Muscle of leg (tissue), 3 donors: ENCODE measurements at regions not wholly inside any gene's neighbourhood (a gene's known extent, or its start where the extent isn't known, plus 50 kb on each side); places are given as distances from the start of the nearest gene placed in this dataset.

Experiments used
- DNase-seq: peaks from one replicate; pipeline ENCODE4 v3.0.0; 2013
- H3K27ac ChIP-seq: one replicate; pipeline ENCODE4 v1.5.1; 2013; ENCODE audit warnings: mild to moderate bottlenecking, low read length, control low read depth
- H3K27me3 ChIP-seq: one replicate; pipeline ENCODE4 v1.6.1; 2013; ENCODE audit warnings: low read length; ENCODE audit not compliant: control insufficient read depth, insufficient read depth
- H3K36me3 ChIP-seq: one replicate; pipeline ENCODE4 v1.6.1; 2013; ENCODE audit warnings: low read length; ENCODE audit not compliant: control insufficient read depth, insufficient read depth
- H3K4me1 ChIP-seq: one replicate; pipeline ENCODE4 v1.6.1; 2013; ENCODE audit warnings: low read length; ENCODE audit not compliant: control insufficient read depth, insufficient read depth
- H3K4me3 ChIP-seq: one replicate; pipeline ENCODE4 v1.5.1; 2013; ENCODE audit warnings: low read length, control low read depth
- H3K9me3 ChIP-seq: replicated peaks from 2 replicates; pipeline ENCODE4 v1.6.1; 2013; ENCODE audit warnings: low read depth, low read length; ENCODE audit not compliant: control insufficient read depth
- WGBS: methylation state at CpG from one replicate; pipeline ENCODE4 v1.1.5; 2013; ENCODE audit warnings: missing lambda C conversion rate; ENCODE audit not compliant: insufficient coverage; 5-methylcytosine and 5-hydroxymethylcytosine counted together

- no CpG with 5 or more reads among the region's 1 CpG for WGBS
- Histone ChIP-seq H3K27ac (no peak overlapping the region), H3K36me3 (no peaks in the 10 kb centered on the region), H3K4me1 (no peaks in the 10 kb centered on the region), H3K9me3 (no peaks in the 10 kb centered on the region), H3K4me3 (no peak overlapping the region), H3K27me3 (no peaks in the 10 kb centered on the region)
- DNase-seq = peak; percentile 43
These were observed 1642.7 kb upstream of the WWC1 start for GRCh38 chr5:166648736-166649135.

- no peaks in the 10 kb centered on the region for H3K36me3 ChIP-seq
- H3K4me3 ChIP-seq = no peak overlapping the region
- no peaks in the 10 kb centered on the region for H3K9me3 ChIP-seq
- no peaks in the 10 kb centered on the region for H3K4me1 ChIP-seq
- H3K27ac ChIP-seq = no peak overlapping the region
- no peaks in the 10 kb centered on the region for H3K27me3 ChIP-seq
- WGBS = 0% methylated on average over 1 of the region's 1 CpG
- DNase-seq = peak; percentile 91
These were observed 1641.8 kb upstream of the WWC1 start for GRCh38 chr5:166649676-166650075.

GRCh38 chr5:166651234-166651633, 1640.2 kb upstream of the WWC1 start:
- Histone ChIP-seq H3K36me3 (no peaks in the 10 kb centered on the region), H3K4me1 (no peaks in the 10 kb centered on the region), H3K27me3 (no peaks in the 10 kb centered on the region), H3K27ac (no peak overlapping the region), H3K4me3 (no peak overlapping the region), H3K9me3 (no peaks in the 10 kb centered on the region)
- WGBS = no CpG with 5 or more reads among the region's 1 CpG
- no peak for DNase-seq

- DNase-seq = no peak
- Histone ChIP-seq H3K4me3 (no peak overlapping the region), H3K27me3 (no peaks in the 10 kb centered on the region), H3K36me3 (no peaks in the 10 kb centered on the region), H3K9me3 (no peaks in the 10 kb centered on the region), H3K27ac (no peak overlapping the region), H3K4me1 (no peaks in the 10 kb centered on the region)
- 27% methylated on average over 1 of the region's 1 CpG for WGBS
These were observed 1619.6 kb upstream of the WWC1 start for GRCh38 chr5:166671811-166672210.

- WGBS = no CpG with 5 or more reads among the region's 1 CpG
- no peaks in the 10 kb centered on the region for H3K27me3 ChIP-seq
These were observed 1619.0 kb upstream of the WWC1 start for GRCh38 chr5:166672431-166672830.

GRCh38 chr5:166677891-166678290, 1613.6 kb upstream of the WWC1 start:
- no peaks in the 10 kb centered on the region for H3K36me3 ChIP-seq

More at GRCh38 chr5:166672431-166672830, 1619.0 kb upstream of the WWC1 start:
- Histone ChIP-seq H3K4me3 (no peak overlapping the region), H3K9me3 (no peaks in the 10 kb centered on the region), H3K4me1 (no peaks in the 10 kb centered on the region), H3K36me3 (no peaks in the 10 kb centered on the region), H3K27ac (no peak overlapping the region)
- no peak for DNase-seq

GRCh38 chr5:166679331-166679730, 1612.1 kb upstream of the WWC1 start:
- no peak overlapping the region for H3K27ac ChIP-seq
- no peaks in the 10 kb centered on the region for H3K4me1 ChIP-seq
- no peak for DNase-seq
- no peaks in the 10 kb centered on the region for H3K27me3 ChIP-seq
- 87% methylated on average over 4 of the region's 5 CpGs for WGBS
- H3K4me3 ChIP-seq = no peak overlapping the region
- no peaks in the 10 kb centered on the region for H3K9me3 ChIP-seq
- no peaks in the 10 kb centered on the region for H3K36me3 ChIP-seq

More at GRCh38 chr5:166677891-166678290, 1613.6 kb upstream of the WWC1 start:
- Histone ChIP-seq H3K9me3 (no peaks in the 10 kb centered on the region), H3K4me3 (no peak overlapping the region), H3K27me3 (no peaks in the 10 kb centered on the region), H3K27ac (no peak overlapping the region), H3K4me1 (no peaks in the 10 kb centered on the region)
- no peak for DNase-seq
- WGBS = 60% methylated on average over 1 of the region's 2 CpGs

- no peaks in the 10 kb centered on the region for H3K27me3 ChIP-seq
- 81% methylated on average over 2 of the region's 4 CpGs for WGBS
- H3K4me3 ChIP-seq = no peak overlapping the region
- no peak overlapping the region for H3K27ac ChIP-seq
- H3K4me1 ChIP-seq = no peaks in the 10 kb centered on the region
- no peaks in the 10 kb centered on the region for H3K9me3 ChIP-seq
- H3K36me3 ChIP-seq = no peaks in the 10 kb centered on the region
- peak; percentile 38 for DNase-seq
These were observed 1596.1 kb upstream of the WWC1 start for GRCh38 chr5:166695326-166695725.

GRCh38 chr5:166708291-166708690, 1583.2 kb upstream of the WWC1 start:
- H3K36me3 ChIP-seq = no peaks in the 10 kb centered on the region
- no peak overlapping the region for H3K4me3 ChIP-seq
- H3K9me3 ChIP-seq = peaks cover 2% of the 10 kb centered on the region
- peak; percentile 6 for DNase-seq
- H3K27ac ChIP-seq = no peak overlapping the region
- no peaks in the 10 kb centered on the region for H3K27me3 ChIP-seq
- no peaks in the 10 kb centered on the region for H3K4me1 ChIP-seq
- WGBS = 29% methylated on average over 1 of the region's 3 CpGs

- Histone ChIP-seq H3K4me1 (no peaks in the 10 kb centered on the region), H3K4me3 (no peak overlapping the region), H3K27ac (no peak overlapping the region), H3K27me3 (no peaks in the 10 kb centered on the region), H3K9me3 (peaks cover 3% of the 10 kb centered on the region), H3K36me3 (no peaks in the 10 kb centered on the region)
- DNase-seq = no peak
- WGBS = no CpG with 5 or more reads among the region's 1 CpG
These were observed 1581.8 kb upstream of the WWC1 start for GRCh38 chr5:166709691-166710090.

- no peaks in the 10 kb centered on the region for H3K36me3 ChIP-seq
- no peak overlapping the region for H3K27ac ChIP-seq
- peaks cover 3% of the 10 kb centered on the region for H3K9me3 ChIP-seq
- WGBS = no CpG with 5 or more reads among the region's 2 CpGs
- H3K4me1 ChIP-seq = no peaks in the 10 kb centered on the region
- no peak overlapping the region for H3K4me3 ChIP-seq
- no peak for DNase-seq
- H3K27me3 ChIP-seq = no peaks in the 10 kb centered on the region
These were observed 1581.2 kb upstream of the WWC1 start for GRCh38 chr5:166710271-166710670.
